HEK293 (cell line): ENCODE measurements at regions not wholly inside any gene's neighbourhood (a gene's known extent, or its start where the extent isn't known, plus 50 kb on each side); places are given as distances from the start of the nearest gene placed in this dataset.

Experiments used
- CTCF ChIP-seq: fragments of 450-650 bp; formaldehyde crosslinking; IDR thresholded peaks from 2 replicates; pipeline ENCODE4 v1.5.1; 2016; ENCODE audit warnings: missing biosample characterization, missing genetic modification characterization
- KLF16 ChIP-seq: fragments of 450-650 bp; formaldehyde crosslinking; IDR thresholded peaks from 2 replicates; pipeline ENCODE4 v1.5.1; 2017; ENCODE audit warnings: missing biosample characterization, missing genetic modification characterization
- RBAK ChIP-seq: fragments of 450-650 bp; formaldehyde crosslinking; IDR thresholded peaks from 2 replicates; pipeline ENCODE4 v1.5.1; 2016; ENCODE audit warnings: missing biosample characterization, missing genetic modification characterization
- ZNF423 ChIP-seq: fragments of 450-650 bp; formaldehyde crosslinking; IDR thresholded peaks from 2 replicates; pipeline ENCODE4 v1.5.1; 2016; ENCODE audit warnings: missing biosample characterization, missing genetic modification characterization
- ZNF621 ChIP-seq: fragments of 450-650 bp; formaldehyde crosslinking; IDR thresholded peaks from 2 replicates; pipeline ENCODE4 v1.5.1; 2017; ENCODE audit warnings: missing biosample characterization, missing genetic modification characterization
- TF ChIP-seq, protein P1 (sequence below): fragments of 450-650 bp; formaldehyde crosslinking; IDR thresholded peaks from 2 replicates; pipeline ENCODE4 v1.5.1; 2016; ENCODE audit warnings: missing biosample characterization, missing genetic modification characterization
- TF ChIP-seq, protein P2 (sequence below): fragments of 450-650 bp; formaldehyde crosslinking; IDR thresholded peaks from 2 replicates; pipeline ENCODE4 v1.5.1; 2016; ENCODE audit warnings: missing biosample characterization, missing genetic modification characterization
- TF ChIP-seq, protein P3 (sequence below): fragments of 450-650 bp; formaldehyde crosslinking; IDR thresholded peaks from 2 replicates; pipeline ENCODE4 v1.5.1; 2016; ENCODE audit warnings: missing biosample characterization, missing genetic modification characterization

GRCh38 chr1:188660572-188660971, 1817.1 kb downstream of the BRINP3 start:
- TF ChIP-seq CTCF (tag by site-specific recombination): no peak
- no peak for TF ChIP-seq RBAK (tag by site-specific recombination)
- TF ChIP-seq, protein P1, sequence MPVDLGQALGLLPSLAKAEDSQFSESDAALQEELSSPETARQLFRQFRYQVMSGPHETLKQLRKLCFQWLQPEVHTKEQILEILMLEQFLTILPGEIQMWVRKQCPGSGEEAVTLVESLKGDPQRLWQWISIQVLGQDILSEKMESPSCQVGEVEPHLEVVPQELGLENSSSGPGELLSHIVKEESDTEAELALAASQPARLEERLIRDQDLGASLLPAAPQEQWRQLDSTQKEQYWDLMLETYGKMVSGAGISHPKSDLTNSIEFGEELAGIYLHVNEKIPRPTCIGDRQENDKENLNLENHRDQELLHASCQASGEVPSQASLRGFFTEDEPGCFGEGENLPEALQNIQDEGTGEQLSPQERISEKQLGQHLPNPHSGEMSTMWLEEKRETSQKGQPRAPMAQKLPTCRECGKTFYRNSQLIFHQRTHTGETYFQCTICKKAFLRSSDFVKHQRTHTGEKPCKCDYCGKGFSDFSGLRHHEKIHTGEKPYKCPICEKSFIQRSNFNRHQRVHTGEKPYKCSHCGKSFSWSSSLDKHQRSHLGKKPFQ (tag by site-specific recombination): no peak
- TF ChIP-seq, protein P2, sequence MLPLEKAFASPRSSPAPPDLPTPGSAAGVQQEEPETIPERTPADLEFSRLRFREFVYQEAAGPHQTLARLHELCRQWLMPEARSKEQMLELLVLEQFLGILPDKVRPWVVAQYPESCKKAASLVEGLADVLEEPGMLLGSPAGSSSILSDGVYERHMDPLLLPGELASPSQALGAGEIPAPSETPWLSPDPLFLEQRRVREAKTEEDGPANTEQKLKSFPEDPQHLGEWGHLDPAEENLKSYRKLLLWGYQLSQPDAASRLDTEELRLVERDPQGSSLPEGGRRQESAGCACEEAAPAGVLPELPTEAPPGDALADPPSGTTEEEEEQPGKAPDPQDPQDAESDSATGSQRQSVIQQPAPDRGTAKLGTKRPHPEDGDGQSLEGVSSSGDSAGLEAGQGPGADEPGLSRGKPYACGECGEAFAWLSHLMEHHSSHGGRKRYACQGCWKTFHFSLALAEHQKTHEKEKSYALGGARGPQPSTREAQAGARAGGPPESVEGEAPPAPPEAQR (tag by site-specific recombination): no peak
- no peak for TF ChIP-seq KLF16 (tag by site-specific recombination)
- TF ChIP-seq, protein P3, sequence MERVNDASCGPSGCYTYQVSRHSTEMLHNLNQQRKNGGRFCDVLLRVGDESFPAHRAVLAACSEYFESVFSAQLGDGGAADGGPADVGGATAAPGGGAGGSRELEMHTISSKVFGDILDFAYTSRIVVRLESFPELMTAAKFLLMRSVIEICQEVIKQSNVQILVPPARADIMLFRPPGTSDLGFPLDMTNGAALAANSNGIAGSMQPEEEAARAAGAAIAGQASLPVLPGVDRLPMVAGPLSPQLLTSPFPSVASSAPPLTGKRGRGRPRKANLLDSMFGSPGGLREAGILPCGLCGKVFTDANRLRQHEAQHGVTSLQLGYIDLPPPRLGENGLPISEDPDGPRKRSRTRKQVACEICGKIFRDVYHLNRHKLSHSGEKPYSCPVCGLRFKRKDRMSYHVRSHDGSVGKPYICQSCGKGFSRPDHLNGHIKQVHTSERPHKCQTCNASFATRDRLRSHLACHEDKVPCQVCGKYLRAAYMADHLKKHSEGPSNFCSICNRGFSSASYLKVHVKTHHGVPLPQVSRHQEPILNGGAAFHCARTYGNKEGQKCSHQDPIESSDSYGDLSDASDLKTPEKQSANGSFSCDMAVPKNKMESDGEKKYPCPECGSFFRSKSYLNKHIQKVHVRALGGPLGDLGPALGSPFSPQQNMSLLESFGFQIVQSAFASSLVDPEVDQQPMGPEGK (tag by site-specific recombination): no peak
- TF ChIP-seq ZNF621 (tag by site-specific recombination): no peak
- TF ChIP-seq ZNF423 (tag by site-specific recombination): no peak
